ENCODE measurements at regions not wholly inside any gene's neighbourhood (a gene's known extent, or its start where the extent isn't known, plus 50 kb on each side); places are given as distances from the start of the nearest gene placed in this dataset.

- TF ChIP-seq EZH2 (IDR thresholded peaks at IDR 0.05) (no peak), POLR2AphosphoS5 (IDR thresholded peaks at IDR 0.05; ENCODE audit: borderline replicate concordance, low read depth, low read length) (no peak)
These were observed 718.1 kb upstream of the NOVA1 start for GRCh38 chr14:27315947-27316346.
